Skin epidermis (tissue), 12 donors: ENCODE measurements at regions not wholly inside any gene's neighbourhood (a gene's known extent, or its start where the extent isn't known, plus 50 kb on each side); places are given as distances from the start of the nearest gene placed in this dataset.
"Not testable (repeated sequence)": the region's sequence is repeated elsewhere in the genome, so short reads cannot be mapped to it uniquely, and the experiment has no call there.

ENCODE experiments used
- H3K27ac ChIP-seq, 21 experiments: fragments of 200-600 bp; sonication (generic) in 11 of 21; one replicate each; pipeline ENCODE4 v1.5.0; 2020; ENCODE audit warnings: mild to moderate bottlenecking in 3 of 21, inconsistent platforms in 2 of 21, moderate library complexity in 2 of 21
- H3K4me3 ChIP-seq, 7 experiments: fragments of 200-600 bp; sonication (generic) in 2 of 7; one replicate each; pipeline ENCODE4 v1.5.0; 2020; ENCODE audit warnings: inconsistent platforms in 2 of 7, mild to moderate bottlenecking in 2 of 7, moderate library complexity in 1 of 7

GRCh38 chr2:215889240-215889969 is 123.9 kb downstream of the MREG start:
- H3K4me3 ChIP-seq, H3K27ac ChIP-seq: not testable (repeated sequence)

GRCh38 chr2:215888680-215889079 is 124.7 kb downstream of the MREG start:
- Histone ChIP-seq H3K4me3 (no peak overlapping the region), H3K27ac (no peak overlapping the region)

- H3K27ac ChIP-seq = no peak overlapping the region
These were observed 126.0 kb downstream of the MREG start for GRCh38 chr2:215887303-215887702.

GRCh38 chr2:215886022-215886421 is 127.3 kb downstream of the MREG start:
- H3K4me3 ChIP-seq = no peak overlapping the region
- no peak overlapping the region for H3K27ac ChIP-seq

More at GRCh38 chr2:215887303-215887702, 126.0 kb downstream of the MREG start:
- H3K4me3 ChIP-seq = no peak overlapping the region

GRCh38 chr2:215885536-215885935 is 127.8 kb downstream of the MREG start:
- Histone ChIP-seq H3K27ac (no peak overlapping the region), H3K4me3 (no peak overlapping the region)

- Histone ChIP-seq H3K27ac (no peak overlapping the region), H3K4me3 (no peak overlapping the region)
These were observed 128.8 kb downstream of the MREG start for GRCh38 chr2:215884451-215885087.

GRCh38 chr2:215883799-215884198 is 129.6 kb downstream of the MREG start:
- H3K27ac ChIP-seq = no peak overlapping the region
- H3K4me3 ChIP-seq = no peak overlapping the region

GRCh38 chr2:215882689-215883088 is 130.7 kb downstream of the MREG start:
- Histone ChIP-seq H3K27ac (no peak overlapping the region), H3K4me3 (no peak overlapping the region)

GRCh38 chr2:215881582-215881981 is 131.8 kb downstream of the MREG start:
- Histone ChIP-seq H3K4me3 (no peak overlapping the region), H3K27ac (no peak overlapping the region)

- Histone ChIP-seq H3K4me3 (no peak overlapping the region), H3K27ac (no peak overlapping the region)
These were observed 132.4 kb downstream of the MREG start for GRCh38 chr2:215880970-215881369.

GRCh38 chr2:215879977-215880940 is 133.1 kb downstream of the MREG start:
- no peak overlapping the region for H3K4me3 ChIP-seq

GRCh38 chr2:215879331-215879730 is 134.0 kb downstream of the MREG start:
- H3K4me3 ChIP-seq = no peak overlapping the region
- H3K27ac ChIP-seq = no peak overlapping the region

More at GRCh38 chr2:215879977-215880940, 133.1 kb downstream of the MREG start:
- H3K27ac ChIP-seq = no peak overlapping the region

GRCh38 chr2:215878476-215879063 is 134.8 kb downstream of the MREG start:
- no peak overlapping the region for H3K27ac ChIP-seq
- H3K4me3 ChIP-seq = no peak overlapping the region

GRCh38 chr2:215876937-215877238 is 136.5 kb downstream of the MREG start:
- H3K27ac ChIP-seq = no peak overlapping the region
- no peak overlapping the region for H3K4me3 ChIP-seq

- Histone ChIP-seq H3K4me3 (no peak overlapping the region), H3K27ac (no peak overlapping the region)
These were observed 137.0 kb downstream of the MREG start for GRCh38 chr2:215876139-215876936.

GRCh38 chr2:215874418-215874817 is 138.9 kb downstream of the MREG start:
- Histone ChIP-seq H3K27ac (no peak overlapping the region), H3K4me3 (no peak overlapping the region)

- H3K27ac ChIP-seq = peak overlapping the region in 3 of 21 experiments; percentile 26 to 33 (median 31)
- H3K4me3 ChIP-seq = no peak overlapping the region
These were observed 142.4 kb downstream of the MREG start for GRCh38 chr2:215870986-215871385.

GRCh38 chr2:215870088-215870490 is 143.3 kb downstream of the MREG start:
- Histone ChIP-seq H3K27ac (peak overlapping the region in 6 of 21 experiments; percentile 18 to 75 (median 51)), H3K4me3 (no peak overlapping the region)

- H3K27ac ChIP-seq = peak overlapping the region in 1 of 21 experiments; percentile 75
- H3K4me3 ChIP-seq = no peak overlapping the region
These were observed 144.4 kb downstream of the MREG start for GRCh38 chr2:215868846-215869543.
